GM21526 (cell line): ENCODE measurements at regions not wholly inside any gene's neighbourhood (a gene's known extent, or its start where the extent isn't known, plus 50 kb on each side); places are given as distances from the start of the nearest gene placed in this dataset.

Experiments
- ATAC-seq: cut with Tn5 transposase; IDR thresholded peaks from one replicate; pipeline ENCODE4 v1.9.1; 2021; ENCODE audit warnings: moderate library complexity; ENCODE audit not compliant: unreplicated experiment, low FRiP score

DNA sequence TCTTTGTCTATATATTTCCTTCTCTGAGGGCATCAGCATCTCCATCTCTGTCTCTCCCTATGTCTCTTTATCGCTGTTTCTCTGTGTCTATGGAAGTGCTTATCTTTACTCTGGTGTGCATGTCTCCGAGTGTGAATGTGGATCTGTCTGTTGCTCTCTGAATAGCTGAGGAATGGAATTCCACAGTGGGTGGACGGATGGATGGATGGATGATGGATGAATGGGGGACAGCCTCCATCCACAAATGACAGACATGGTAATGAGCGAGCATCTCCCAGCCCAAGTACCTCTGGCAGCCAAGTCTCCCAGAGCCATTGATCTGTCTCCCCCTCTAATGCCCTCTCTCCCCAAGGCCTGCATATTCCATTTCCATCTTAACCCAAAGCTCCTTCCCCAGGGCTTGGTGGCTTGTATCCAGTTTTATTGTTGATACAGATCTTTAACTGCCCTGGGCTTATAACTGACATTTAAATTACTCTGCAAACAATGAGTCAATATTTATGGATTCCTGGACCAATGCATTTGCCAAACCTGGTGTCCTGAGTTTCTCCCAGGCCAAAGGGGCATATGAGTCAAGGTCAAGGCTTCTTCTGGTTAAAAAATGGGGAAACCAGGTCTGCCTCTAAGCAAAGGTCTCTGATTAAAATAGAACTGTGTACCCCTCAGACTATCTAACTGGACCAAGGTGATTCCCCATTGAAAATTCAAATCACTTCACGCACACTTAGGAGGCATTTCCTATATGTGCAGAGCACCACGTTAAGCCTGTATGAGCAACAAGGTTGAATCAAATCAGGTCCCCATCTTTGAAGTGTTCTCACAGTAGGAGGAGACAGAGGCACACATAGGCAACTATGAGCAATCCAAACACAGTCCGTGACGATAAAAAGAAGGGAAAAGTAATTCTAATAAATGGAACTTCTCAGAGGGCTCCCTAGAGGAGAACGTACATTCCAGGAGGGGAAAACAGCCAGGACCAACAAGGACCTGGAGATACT, 109.9 kb downstream of the TLE3 start:
- ATAC-seq = no peak

DNA sequence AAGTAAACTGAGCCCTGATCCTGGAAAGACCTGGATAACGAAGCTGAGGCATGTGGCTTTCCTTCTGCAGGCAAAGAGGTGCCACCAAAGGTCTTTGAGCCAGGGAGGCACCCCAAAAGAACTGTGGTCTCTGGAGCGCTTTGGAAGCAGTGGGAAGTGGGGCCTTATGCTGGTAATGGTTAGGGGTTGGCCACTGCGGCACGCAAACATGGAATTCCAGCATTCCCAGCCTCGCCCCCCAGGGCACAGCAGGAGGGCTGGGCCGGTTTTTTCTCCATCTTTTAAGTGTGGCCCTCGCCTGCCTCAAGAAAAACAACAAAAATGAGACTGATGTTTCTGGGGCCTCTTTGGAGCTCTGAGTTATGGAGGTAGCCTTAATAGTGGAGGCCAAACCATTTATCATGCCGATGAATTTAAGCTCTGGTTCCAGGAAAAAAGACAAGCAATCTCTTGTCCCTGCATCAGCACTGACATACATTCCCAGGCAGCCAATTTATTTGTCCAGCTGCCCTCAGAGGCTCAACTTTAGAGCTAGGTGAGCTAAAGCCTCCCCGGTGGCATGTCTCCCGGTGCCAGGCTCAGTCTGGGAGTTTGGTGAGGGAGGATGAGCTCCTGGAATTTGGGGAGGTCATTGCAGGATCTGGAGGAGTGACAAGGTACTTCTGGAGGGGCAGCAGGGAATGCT, 109.0 kb downstream of the TLE3 start:
- ATAC-seq = no peak

DNA sequence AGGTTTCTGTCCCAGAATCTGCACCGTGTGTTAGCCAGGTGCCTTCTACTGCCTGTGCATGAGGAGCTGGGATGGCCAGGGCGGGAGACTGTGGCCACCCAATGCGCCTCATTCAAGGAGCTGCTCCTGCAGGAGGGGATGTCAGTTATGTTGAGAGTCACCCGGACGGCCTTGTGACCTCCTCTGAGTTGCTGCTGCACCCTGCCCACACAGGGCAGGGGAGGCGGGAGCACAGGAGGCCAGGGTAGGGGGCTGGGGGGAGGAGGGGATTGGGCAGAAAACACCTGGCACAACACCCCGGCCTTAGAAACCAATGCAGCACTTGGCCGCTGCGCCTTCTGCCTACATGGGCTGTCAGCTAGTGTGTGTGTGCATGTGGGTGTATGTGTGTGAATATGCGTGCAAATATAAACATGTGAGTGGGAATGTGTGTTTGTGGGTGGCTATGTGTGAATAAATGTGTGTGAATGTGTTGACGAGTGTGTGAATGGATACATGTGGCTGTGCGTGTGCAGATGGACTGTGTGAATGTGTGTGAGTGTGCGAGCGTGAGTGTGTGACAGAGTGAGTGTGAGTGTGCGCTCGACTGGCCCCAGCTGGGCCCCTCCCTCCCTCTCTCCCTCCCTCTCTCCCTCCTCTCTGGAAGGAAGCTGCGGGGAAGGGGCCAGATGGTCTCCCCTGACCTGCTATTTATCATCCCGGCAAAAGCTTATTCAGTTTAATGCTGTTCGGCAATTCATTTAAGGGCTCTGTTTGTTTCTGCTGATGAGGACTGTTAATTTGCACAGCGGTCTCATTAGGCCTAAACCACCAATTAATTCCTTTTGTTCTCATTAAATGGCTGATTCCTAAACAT, 106.9 kb downstream of the TLE3 start:
- ATAC-seq = no peak

DNA sequence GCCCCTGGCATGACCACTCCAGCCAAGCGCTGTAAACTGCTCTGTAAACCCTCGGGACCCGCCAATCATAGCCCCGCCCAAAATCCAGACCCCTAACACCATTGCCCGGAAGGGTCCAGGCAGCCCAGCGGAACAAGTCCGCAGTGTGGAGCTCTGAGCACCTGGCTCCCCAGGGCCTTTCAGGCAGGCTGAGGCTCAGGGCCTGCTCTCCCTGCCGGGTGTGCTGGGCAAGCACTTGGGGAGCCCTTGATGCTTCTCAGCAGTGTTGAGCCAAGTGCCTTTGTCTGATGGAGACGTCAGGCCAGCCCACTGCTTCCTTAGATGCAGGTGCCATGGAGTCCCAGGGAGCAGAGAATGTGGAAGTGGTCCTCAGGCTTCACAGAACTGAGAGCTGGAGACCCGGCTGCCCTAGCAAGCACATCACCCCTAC, 106.2 kb downstream of the TLE3 start:
- no peak for ATAC-seq

DNA sequence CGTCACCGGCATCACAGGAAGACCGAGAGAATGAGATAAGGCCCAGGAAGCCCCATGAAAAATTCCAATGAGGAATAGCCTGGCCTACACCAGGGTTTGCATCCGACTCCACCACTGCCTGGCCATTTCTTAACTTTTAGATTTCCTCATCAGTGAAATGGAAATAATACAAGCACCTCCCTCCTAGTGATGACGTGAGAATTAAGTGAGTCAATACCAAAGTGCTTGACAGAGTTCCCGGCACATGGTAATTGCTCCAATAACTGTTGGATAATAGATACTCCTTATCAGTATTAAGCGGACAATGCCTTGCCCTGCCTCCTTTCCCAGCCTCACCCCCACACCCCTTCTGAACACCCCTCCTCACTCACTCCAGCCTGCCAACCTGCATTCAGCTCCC, 105.4 kb downstream of the TLE3 start:
- no peak for ATAC-seq

DNA sequence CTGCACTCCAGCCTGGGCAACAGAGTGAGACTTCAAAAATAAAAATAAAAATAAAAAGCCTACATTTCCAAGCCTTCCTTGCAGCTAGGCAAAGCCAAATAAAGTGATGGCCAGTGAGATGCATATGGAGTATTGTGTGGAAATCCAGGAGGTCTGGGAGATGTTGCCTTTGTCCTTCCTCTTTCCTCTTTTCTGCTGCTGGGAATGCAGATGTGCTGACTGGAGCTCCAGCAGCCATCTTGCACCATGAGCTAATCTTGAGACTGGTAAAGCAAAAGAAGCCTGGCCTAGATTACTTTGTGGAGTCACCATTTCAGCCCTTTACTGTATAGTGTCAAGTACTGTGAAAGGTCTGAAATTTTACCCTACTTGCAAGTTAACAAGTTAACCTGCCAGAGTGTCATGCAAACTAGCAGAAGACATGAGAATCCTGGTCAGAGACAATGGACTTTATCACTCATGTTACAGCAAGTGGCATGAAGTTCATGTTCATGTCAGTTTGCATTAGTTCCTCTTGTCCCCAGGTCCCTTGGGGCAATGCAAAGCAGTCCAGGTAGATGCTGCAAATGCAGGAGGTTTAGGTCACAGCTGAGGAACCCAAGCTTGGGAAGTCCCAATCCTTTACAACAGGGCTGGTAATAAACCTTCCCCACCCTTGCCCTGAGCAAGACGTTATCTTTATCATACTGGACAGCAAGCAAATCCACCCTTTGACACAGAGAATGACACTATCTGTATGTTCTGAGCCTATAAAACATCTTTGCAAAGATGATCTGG, 103.1 kb downstream of the TLE3 start:
- ATAC-seq = no peak

DNA sequence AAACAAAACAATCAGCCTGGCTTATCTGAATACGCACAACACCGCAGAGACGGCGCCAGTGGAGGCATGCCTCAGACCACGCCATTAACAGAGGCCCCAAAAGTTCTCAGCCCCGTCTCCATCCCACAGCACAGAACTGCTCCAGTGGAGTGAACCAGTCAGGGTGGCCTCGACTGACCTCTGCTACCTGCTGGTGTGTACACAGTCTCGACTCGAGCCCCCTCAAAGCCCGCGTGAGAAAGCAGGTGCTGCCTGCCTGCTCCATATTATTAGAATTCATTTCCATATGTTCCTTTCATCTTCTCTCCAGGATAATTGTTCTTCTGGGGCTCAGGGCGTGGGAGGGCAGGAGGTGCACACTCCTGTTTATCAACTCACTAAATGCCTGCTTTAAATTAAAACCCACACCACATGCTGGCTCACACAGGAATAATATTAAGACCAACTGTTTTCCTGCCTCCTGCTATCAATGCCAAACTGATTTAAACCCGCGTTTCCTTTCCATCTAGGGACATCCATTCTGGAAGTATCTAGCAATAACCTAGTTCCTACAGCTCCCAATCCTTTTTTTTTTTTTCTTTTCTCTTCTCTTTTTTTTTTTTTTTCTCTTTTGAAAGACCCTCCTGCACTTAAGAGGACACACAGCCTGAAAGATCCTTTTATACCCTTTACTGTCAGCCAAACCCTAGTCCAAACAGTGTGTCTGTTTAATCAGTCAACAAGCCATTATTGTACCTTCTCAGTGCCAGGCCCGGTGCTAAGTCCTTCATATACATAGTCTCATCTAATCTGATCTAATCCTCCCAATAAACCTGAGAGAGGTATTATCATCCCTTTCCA, 101.2 kb downstream of the TLE3 start:
- no peak for ATAC-seq

DNA sequence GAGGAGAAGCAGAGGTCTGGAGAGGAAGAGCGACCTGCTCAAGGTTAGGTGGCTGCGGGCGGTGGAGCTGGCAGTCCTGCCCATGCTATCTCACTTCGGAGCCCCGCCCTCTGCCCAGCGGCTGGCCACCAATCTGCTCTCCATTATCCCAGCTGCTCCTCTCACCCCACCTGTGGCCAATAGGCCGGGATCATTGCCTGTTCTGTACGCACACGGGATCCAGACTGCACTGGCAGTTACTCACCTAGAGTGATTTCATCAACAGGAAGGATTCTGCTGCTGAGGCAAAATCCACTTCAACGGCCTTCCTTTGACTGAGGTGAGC, 100.6 kb downstream of the TLE3 start:
- no peak for ATAC-seq
